CD4-positive, alpha-beta T cell treated with Interferon gamma for 1 hour (primary cell): ENCODE measurements at regions not wholly inside any gene's neighbourhood (a gene's known extent, or its start where the extent isn't known, plus 50 kb on each side); places are given as distances from the start of the nearest gene placed in this dataset.

Experiments
- DNase-seq: peaks from one replicate; pipeline ENCODE4 v3.0.0-alpha.2; 2020

- DNase-seq = no peak
Observed at GRCh38 chr6:156107624-156108101, 652.0 kb upstream of the NOX3 start.

DNA sequence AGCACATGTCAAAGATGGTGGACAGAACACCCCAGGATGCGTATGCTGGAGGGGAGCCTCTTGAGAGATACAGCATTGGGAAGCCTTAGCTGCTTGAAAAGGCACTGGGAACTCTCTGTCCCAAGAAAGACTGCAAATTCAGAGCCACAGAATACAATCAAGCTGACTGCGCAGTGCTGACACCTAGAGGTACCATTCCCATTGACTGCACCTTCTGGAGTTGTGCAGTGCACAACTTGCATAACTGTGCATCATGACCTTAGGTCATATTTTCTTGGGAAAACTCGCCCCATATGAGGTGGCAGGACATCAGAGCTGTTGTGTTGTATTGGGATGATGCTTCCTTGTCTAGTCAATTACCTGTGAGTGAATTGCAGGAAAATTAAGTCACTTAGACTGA is 646.5 kb upstream of the NOX3 start:
- no peak for DNase-seq

DNA sequence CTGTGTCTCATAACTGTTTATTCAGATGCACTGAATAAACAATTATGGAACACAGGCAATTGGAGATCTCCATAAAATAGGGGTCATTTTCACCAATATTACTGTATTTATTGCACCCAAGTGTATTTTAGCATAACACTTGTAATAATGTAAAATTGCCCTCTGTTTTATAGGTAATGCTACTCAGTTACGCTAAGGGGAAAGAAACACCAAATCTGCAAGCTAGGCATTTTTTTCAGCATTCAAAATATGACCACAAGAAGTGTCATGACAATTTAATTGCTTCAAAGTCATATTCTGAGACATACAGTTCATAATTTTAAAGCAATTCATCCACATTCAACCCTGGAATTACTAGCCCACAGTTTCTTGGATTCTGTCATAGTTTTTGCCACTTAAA is 643.2 kb upstream of the NOX3 start:
- no peak for DNase-seq

DNA sequence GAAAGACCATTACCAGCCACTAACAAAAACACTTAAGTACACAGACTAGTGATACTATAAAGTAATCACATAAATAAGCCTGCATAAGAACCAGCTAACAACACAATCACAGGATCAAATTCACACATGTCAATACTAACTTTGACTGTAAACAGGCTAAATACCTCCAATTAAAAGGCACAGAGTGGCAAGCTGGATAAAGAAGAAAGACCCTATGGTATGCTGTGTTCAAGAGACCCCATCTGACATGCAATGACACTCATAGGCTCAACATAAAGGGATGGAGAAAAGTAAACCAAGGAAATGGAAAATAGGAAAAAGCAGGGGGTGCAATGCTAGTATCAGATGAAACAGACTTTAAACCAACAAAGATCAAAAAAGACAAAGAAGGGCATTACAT is 631.8 kb upstream of the NOX3 start:
- DNase-seq = no peak

DNA sequence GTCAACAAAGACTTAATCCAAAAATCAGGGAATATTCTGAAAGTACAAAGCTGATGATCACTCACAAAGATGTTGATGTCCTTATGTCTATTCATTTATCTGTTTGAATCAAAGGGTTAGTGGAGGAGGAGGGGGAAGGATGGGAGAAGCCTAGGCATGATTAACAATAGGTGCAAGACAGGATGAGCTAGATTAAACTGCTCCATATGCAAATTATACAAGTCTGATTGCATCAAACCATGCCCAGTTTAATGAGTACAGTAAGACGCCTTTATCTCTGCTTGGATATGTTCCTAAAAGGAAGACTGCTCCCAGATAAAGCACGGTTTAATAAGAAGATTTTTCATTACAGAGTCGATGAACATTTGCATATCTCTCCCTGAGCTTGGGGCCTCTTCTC is 626.4 kb upstream of the NOX3 start:
- no peak for DNase-seq

DNA sequence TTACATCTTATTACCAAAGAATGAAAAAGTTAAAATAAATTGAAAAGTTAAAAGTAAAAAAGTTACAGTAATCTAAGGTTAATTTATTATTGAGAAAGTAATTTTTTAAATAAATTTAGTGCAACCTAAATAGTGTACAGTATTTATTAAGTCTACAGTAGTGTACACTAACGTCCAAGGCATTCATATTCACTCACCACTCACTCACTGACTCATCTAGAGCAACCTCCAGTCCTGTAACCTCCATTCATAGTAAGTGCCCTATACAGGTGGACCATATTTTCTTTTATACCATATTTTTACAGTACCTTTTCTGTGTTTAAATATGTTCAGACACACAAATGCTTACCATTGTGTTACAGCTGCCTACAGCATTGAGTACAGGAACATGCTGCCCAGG is 624.7 kb upstream of the NOX3 start:
- no peak for DNase-seq

DNA sequence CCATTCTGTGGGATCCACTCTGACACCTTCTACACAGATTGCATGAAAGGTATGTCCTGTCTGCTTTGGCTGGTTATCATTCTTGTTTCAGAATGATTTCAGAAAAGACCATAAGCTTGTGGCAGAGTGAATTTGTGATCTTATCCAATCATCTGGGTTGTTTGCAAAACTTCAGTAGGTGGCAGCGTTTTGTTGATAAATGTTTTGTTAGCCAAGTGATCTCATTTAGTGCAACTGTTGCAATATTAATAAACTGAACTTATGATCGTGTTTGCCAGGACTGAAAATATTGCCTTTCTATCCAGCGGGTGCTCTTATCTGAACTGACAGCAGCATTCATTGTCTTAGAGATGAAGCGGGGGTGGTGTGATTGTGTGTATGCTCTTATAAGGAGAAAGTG is 613.2 kb upstream of the NOX3 start:
- DNase-seq = no peak

DNA sequence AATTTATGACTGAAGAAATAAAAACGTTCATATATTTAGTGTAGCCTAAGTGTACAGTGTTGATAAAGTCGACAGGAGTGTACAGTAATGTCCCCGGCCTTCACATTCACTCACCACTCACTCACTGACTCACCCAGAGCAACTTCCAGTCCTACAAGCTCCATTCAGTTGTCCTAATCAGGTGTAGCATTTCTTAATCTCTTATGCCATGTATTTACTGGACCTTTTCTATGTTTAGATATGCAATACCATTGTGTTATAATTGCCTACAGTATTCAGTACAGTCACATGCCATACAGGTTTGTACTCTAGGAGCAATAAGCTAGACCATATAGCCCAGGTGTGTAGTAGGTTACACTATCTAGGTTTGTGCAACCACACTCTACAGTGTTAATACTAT is 610.2 kb upstream of the NOX3 start:
- no peak for DNase-seq

DNA sequence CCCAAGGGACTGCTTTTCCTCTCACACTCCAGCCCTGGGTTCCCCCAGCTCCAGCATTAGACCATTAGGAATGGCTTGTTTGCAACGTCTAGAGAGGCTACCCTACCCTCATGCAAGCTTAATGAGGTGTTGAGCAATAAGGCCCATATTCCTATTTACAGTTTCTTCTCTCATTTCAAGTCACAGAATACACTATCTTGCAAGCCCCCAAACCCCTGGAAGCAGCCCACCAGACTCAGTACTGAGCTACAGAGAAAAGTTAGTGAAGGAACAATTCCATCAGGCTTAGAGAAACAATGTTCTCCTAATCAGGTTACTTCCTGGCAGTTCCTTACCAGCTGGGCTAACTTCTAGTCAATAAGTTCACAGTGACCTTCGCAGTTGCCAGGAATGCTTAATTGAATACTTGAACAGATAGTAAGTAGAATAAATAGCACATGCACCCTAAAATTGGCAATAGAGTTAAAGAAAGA is 606.5 kb upstream of the NOX3 start:
- DNase-seq = no peak

DNA sequence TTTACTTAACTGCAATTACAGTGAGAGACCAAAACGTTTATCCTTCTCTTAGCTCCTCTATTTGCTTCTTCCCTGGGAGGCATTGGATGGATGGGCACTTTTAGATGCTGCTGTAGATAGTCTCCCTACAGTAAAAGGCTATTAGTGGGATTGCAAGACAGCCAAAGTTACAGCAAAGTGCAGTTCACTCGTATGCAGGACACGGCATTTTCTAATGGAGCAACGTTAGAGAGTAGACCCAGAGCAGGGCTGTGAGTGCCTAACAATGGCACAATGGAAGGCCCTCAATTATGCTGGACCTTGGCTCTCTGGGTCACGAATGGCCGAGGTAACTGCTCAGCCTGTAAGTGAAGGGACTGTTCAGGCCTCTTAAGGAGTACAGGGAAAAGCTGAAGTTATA is 605.8 kb upstream of the NOX3 start:
- DNase-seq = no peak

DNA sequence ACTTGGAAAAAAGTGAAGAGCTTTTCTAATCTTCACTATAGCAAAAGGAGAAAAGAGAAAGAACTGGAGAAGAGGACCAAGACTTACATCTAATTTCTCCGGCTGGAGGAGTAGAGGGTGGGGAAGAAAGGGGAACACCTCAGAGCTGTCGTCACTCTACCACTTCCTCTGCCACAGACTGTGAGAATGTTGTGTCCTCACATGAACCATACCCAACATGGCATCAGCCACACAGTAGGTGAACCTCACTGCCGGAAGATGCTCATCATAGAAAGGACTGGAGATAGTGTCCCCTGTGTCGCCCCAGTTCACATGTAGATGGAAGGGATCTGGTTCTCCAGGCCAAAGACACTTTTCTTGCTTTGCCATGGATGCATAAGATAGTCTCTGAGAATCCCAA is 604.4 kb upstream of the NOX3 start:
- DNase-seq = peak; percentile 21

DNA sequence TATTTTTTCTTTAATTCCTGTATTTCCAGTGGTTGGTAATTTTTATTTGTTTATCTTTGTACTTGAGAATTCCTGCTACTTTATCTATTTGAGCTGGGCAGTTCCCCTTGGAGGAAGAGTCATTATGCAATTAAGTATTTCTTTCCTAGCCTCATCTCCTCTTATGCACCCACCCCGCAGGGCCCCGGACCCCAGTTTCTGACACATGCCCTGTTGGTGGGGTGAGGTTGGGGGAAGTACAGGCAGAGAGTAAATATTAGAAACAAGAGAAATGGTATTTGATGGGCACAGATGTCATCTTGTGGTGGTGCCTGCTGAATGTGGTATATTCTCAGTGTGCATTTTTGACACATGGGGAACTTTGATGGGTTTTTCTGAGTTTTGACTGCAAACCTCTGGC is 602.7 kb upstream of the NOX3 start:
- no peak for DNase-seq

- no peak for DNase-seq
Observed at GRCh38 chr6:156057869-156058268, 602.2 kb upstream of the NOX3 start.

DNA sequence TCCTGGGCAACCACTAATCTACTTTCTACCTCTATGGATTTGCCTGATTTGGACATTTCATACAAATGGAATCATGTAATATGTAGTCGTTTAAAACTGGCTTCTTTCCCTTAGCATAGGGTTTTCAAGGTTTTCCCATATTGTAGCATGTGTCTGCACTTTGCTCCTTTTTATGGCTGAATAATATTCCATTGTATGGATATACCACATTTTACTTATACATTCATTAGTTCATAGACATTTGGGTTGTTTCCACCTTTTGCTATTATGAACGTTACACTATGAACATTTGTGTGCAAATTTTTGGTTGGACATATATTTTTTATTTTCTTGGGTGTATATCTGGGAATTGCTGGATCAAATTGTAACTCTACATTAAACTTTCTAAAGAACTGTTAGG is 600.4 kb upstream of the NOX3 start:
- DNase-seq = no peak

- no peak for DNase-seq
Observed at GRCh38 chr6:156053626-156054025, 598.0 kb upstream of the NOX3 start.

- no peak for DNase-seq
Observed at GRCh38 chr6:156046841-156047449, 591.3 kb upstream of the NOX3 start.

GRCh38 chr6:156046268-156046665 is 590.6 kb upstream of the NOX3 start:
- no peak for DNase-seq

DNA sequence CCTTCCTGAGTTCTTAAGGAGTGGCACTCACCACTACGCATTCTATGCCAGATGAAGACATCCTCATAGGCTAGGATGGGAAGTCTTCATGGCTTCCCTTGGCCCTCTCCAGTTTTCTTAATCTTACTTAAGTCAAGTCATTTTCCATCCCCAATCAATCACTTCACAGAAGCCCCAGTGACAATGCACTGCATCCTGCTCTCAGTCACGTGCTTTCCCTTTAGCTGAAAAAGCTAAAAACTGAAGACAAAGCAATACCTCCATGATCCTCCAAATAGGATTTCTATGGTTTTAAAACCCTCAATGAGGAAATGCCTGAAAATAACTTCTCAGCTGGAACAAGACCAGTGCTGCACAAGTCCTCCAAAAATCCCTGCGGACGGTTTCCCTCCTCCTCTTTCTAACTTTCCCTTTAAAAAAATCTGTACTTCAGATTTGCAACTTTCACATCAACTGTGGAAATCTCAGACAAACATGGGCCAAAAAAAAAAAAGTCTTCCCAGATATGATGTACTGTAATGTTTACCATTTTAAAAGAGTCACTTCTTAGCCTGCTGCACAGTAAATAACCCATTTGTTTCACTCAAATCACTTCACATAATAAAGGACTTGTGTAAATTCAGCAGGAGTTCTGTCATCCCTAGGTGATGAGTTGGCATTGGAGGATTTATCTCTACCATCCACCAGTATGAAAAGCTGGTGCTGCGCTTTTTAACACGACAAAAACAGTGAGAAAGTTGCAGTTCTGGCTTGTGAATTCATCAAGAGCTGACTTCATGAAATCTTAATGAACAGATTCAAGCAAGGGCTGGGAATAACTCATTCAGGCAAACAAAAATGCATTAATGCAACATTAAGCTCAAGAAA is 590.0 kb upstream of the NOX3 start:
- DNase-seq = no peak

DNA sequence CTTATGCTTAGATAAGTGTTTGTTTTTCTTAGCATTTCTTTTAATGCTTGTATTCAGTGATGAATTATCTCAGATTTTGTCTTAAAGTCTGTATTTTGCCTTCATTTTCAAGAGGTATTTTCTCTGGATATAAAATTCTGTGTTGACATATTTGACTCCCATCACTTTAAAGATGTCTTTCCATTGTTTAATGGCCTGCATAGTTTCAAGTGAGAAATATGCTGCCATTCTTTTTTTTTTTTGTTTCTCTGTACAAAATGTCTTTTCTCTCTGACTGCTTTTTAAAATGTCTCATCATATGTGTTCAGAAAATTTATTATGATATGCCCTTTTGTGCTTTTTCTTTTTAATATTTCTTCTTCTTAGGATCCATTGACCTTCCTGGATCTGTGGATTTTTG is 578.0 kb upstream of the NOX3 start:
- no peak for DNase-seq

DNA sequence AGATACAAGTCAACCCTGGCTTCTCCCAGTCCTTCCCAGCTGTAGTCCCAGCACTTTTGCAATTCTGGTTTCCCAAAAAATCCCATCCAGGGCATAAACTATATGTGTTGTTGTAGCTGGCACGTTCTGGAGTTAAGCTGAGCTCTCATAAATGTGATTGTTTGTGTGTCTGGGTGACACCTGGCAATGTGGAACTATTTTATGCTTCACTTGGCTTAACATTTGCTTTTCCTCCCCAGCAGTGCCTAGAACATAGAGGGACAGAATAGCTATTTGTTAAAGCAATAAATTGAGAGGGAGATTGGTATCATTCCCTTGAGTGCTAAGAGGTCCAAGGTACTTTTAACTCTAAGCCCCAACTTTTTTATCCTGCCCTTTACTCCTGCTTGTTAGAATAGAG is 575.9 kb upstream of the NOX3 start:
- no peak for DNase-seq

- no peak for DNase-seq
Observed at GRCh38 chr6:156030053-156030452, 574.4 kb upstream of the NOX3 start.

DNA sequence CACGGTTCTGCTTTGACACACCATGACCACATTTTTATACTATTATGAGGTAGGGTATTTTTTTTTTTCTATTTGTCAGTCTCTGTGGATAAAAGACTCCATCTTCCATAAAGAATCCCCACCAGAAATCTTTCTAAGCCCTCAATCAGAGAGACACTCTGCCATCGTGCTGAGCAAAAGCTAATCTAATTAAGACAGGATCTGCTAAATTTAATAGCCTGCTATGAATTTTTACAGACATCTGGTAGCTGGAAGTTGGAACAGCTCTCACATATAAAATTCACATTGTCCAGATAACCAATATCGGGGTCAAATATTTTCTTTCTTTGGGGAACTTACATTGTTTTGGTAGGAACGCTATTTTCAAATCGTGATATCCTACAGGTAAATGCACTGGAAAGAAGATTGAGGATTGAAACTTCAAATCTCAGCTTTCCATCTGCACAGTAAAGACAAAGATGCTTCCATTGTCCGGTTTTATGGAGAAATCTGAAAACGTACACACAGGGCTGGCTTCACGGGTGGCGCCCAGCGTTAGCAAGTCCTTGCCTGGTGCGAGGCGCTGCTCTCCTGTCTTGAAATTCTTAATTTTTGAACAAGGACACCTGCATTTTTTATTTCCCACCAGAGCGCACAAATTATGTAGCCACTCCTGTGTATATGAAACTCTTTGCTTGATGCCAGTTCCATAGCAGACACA is 573.8 kb upstream of the NOX3 start:
- no peak for DNase-seq

DNA sequence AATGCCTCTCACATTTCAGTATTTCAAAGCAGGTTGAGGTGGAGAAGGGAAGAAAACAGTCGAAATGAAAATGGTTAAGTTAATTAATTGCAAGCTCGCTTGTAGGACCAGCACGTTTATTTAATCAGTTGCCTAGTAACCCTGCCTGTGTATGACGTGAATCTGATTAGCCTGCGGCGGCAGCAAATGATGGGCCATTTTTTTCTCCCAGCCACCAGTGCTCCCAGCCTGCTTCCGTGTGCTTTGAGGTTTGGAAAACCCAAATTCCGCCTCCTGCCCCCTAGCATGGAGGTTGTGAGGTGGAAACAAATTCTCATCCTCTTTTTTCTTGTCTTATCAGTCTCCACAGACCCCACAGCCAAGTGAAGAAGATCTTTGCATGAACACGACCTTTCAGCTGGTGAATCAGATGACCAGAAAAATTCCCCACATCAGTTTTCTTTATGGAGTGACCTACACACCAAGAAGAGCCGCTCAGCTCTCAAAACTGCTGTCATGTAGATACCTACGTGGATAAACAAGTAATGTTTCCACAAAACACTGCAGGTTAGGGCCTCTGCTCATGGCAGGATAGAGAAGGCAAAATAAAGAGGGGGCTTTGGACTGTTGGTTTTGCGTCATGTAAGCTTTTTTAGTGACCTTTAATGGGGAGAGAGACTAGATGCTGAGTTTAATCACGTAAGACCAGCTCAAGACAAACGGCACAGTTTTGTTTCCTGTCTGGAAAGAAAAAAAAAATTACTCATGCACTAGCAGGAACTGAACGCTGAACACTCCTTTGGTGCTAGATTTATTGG is 572.9 kb upstream of the NOX3 start:
- no peak for DNase-seq
